ENCODE measurements at regions not wholly inside any gene's neighbourhood (a gene's known extent, or its start where the extent isn't known, plus 50 kb on each side); places are given as distances from the start of the nearest gene placed in this dataset.

DNA sequence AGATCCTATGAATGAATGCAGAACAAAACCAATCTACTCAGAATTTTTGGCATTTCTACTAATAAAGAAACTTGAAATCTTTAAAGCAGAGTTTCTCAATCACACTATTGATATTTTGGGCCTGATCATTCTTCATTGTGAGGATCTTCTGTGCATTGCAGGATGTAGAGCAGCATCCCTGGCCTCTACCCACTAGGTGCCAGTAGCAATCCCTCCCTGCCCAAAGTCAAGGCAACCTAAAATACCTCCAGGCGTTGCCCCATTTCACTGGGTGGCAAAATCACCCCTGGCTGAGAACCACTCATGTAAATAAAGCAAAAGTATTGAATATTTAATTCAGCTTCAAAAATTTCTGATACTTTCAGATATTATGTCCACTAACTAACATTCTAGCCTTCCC, 213.0 kb downstream of the SP3 start:
- no peak for TF ChIP-seq EZH2 (IDR thresholded peaks at IDR 0.05; ENCODE audit: low read length, unreplicated experiment)
- TF ChIP-seq, protein P1, sequence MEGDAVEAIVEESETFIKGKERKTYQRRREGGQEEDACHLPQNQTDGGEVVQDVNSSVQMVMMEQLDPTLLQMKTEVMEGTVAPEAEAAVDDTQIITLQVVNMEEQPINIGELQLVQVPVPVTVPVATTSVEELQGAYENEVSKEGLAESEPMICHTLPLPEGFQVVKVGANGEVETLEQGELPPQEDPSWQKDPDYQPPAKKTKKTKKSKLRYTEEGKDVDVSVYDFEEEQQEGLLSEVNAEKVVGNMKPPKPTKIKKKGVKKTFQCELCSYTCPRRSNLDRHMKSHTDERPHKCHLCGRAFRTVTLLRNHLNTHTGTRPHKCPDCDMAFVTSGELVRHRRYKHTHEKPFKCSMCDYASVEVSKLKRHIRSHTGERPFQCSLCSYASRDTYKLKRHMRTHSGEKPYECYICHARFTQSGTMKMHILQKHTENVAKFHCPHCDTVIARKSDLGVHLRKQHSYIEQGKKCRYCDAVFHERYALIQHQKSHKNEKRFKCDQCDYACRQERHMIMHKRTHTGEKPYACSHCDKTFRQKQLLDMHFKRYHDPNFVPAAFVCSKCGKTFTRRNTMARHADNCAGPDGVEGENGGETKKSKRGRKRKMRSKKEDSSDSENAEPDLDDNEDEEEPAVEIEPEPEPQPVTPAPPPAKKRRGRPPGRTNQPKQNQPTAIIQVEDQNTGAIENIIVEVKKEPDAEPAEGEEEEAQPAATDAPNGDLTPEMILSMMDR (conservative IDR thresholded peaks at IDR 0.05; ENCODE audit: low read depth, low read length), result peak; percentile 65

Measured in PC-3 (cell line).